ENCODE measurements at regions not wholly inside any gene's neighbourhood (a gene's known extent, or its start where the extent isn't known, plus 50 kb on each side); places are given as distances from the start of the nearest gene placed in this dataset.

DNA sequence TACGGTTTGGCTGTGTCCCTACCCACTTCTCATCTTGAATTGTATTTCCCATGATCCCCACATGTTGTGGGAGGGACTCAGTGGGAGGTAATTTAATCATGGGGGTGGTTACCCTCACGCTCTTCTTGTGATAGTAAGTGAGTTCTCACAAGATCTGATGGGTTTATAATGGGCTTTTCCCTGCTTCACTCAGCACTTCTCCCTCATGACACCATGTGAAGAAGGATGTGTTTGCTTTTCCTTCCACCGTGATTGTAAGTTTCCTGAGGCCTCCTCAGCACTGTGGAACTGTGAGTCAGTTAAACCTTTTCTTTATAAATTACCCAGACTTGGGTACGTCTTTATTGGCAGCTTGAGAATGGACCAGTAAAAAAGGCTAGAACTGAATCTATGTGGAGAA lies 750.0 kb upstream of the ID2 start:
- TF ChIP-seq, protein P1, sequence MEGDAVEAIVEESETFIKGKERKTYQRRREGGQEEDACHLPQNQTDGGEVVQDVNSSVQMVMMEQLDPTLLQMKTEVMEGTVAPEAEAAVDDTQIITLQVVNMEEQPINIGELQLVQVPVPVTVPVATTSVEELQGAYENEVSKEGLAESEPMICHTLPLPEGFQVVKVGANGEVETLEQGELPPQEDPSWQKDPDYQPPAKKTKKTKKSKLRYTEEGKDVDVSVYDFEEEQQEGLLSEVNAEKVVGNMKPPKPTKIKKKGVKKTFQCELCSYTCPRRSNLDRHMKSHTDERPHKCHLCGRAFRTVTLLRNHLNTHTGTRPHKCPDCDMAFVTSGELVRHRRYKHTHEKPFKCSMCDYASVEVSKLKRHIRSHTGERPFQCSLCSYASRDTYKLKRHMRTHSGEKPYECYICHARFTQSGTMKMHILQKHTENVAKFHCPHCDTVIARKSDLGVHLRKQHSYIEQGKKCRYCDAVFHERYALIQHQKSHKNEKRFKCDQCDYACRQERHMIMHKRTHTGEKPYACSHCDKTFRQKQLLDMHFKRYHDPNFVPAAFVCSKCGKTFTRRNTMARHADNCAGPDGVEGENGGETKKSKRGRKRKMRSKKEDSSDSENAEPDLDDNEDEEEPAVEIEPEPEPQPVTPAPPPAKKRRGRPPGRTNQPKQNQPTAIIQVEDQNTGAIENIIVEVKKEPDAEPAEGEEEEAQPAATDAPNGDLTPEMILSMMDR (conservative IDR thresholded peaks at IDR 0.05; ENCODE audit: low read depth, low read length) = no peak
- TF ChIP-seq EZH2 (IDR thresholded peaks at IDR 0.05; ENCODE audit: borderline replicate concordance, low read depth, low read length, poor library complexity, severe bottlenecking) = no peak
